Cardiac fibroblast (primary cell): ENCODE measurements at regions not wholly inside any gene's neighbourhood (a gene's known extent, or its start where the extent isn't known, plus 50 kb on each side); places are given as distances from the start of the nearest gene placed in this dataset.

Source experiments
- DNase-seq, 2 donors: peaks; one replicate each; pipeline versions ENCODE4 v3.0.0 to v3.0.0-alpha.2; 2010; ENCODE audit warnings: low read depth in 2 of 2
- H3K4me3 ChIP-seq, 2 donors: replicated peaks in 1 of 2; 1 replicate in 1 of 2; 2 replicates in 1 of 2; pipeline ENCODE4 v1.5.1; 2011; ENCODE audit warnings: low read depth in 2 of 2, low read length in 2 of 2, mild to moderate bottlenecking in 2 of 2, moderate library complexity in 1 of 2
- TF ChIP-seq, protein P1 (sequence below): IDR thresholded peaks from one replicate; pipeline ENCODE4 v1.5.1; 2011; ENCODE audit warnings: low read depth, mild to moderate bottlenecking, low read length, inconsistent platforms

DNA sequence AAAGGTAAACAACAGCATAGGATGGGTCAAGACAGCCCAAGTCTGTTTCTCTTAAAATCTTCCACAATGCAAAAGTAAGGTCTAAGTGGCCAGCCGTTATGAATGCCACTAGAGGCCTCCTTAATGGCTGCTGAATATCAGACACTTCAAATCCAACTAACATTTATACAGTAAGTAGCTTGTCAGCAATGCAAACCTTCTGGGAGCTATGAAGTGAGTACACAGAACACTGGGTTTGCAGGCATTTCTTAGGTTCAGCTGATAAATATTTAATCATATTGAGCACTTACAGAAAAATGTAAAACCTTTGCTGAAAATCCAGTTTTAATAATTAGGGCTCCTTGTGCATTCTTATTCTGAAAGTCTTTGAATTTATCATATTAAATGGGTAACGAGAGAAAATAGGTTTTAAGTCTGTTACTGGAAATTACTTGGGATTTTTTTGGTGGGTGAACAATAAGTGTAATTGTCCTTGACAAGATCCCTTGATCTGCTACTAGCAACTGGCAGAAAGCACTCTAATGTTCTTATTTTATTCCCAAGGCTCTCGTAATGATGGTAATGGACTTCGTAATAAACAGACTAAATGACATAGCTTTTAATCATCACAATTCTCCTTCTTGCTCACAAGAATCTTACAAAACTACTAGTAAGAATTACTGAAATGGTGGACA is 141.7 kb upstream of the GPR149 start:
- no peak for DNase-seq
- H3K4me3 ChIP-seq = no peak overlapping the region

DNA sequence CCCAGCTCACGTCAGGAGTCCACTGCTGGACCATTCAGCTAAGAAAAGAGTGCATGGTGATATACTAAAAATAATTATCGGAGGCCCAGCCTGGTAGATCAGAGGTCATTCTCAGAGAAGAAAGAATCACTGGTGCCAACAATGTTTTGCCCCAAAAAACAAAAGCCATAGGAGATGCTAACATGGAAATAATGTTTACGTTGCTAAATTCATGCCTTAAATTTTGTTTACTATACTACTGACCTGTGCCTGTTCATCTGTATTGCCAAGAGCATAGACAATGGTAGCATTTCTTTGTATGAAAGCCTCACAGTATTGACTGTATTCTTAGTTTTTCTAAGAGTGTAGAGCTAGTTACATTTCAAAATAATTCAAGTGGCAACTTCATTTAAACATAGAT is 138.1 kb upstream of the GPR149 start:
- TF ChIP-seq, protein P1, sequence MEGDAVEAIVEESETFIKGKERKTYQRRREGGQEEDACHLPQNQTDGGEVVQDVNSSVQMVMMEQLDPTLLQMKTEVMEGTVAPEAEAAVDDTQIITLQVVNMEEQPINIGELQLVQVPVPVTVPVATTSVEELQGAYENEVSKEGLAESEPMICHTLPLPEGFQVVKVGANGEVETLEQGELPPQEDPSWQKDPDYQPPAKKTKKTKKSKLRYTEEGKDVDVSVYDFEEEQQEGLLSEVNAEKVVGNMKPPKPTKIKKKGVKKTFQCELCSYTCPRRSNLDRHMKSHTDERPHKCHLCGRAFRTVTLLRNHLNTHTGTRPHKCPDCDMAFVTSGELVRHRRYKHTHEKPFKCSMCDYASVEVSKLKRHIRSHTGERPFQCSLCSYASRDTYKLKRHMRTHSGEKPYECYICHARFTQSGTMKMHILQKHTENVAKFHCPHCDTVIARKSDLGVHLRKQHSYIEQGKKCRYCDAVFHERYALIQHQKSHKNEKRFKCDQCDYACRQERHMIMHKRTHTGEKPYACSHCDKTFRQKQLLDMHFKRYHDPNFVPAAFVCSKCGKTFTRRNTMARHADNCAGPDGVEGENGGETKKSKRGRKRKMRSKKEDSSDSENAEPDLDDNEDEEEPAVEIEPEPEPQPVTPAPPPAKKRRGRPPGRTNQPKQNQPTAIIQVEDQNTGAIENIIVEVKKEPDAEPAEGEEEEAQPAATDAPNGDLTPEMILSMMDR = no peak
- no peak overlapping the region for H3K4me3 ChIP-seq
- DNase-seq = no peak

More for the DNA sequence above, 141.7 kb upstream of the GPR149 start:
- TF ChIP-seq, protein P1 = no peak

DNA sequence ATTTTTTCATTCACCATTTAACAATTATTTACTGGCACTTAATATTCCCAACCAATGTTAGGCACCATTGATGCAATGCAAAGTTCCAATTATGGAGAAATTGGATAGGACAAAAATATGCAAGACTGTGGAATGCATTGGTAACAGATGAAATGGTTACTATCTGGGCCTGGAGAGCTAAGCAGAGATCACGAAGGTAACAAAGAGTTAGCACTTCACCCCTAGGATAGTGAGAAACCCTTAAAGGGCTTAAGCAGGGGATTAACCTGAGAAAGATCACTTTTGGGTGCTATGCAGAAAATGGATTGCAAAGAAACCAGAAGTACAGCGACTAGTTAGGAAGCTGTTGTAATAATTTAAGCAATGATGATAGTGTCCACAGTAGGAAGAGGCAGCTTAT is 129.6 kb upstream of the GPR149 start:
- H3K4me3 ChIP-seq = no peak overlapping the region
- DNase-seq = no peak
- TF ChIP-seq, protein P1 = no peak

DNA sequence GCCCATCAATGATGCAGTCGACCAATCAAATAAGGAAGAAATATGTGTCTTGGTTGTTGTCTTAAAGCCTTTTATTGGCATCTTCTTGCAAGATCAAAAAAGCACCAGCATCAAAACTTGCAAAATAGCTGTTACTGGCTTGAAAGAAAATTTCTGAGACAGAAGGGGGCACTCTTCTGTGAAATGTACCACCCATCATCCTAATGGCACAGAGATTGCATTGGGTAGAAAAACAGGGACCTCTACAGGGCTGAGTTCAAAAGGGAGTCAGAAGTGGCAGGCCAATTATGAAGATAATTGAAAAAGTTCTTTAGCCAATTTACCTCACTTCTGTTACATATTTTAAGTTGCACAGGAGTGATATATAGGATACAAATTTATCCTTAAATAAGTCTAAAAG is 122.3 kb upstream of the GPR149 start:
- TF ChIP-seq, protein P1 = no peak
- no peak for DNase-seq
- H3K4me3 ChIP-seq = no peak overlapping the region

DNA sequence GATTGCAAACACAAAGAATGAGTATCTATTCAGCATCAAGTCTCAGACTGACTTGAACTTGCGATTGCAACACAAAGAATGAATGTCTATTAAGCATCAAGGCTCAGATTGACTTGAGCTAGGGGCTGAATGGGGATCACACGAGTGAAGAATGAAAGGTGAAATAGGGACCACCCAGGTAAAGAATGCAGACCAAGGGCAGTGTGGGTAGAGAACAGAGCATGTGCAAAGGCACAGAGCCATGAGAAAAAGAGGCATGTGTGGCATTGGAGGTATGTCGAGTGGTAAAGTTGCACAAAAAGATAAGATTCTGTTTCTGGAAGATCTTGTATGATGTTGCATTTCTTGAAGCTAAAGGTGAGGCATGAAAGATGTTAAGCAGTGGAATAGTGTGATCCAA is 119.4 kb upstream of the GPR149 start:
- TF ChIP-seq, protein P1 = no peak
- DNase-seq = no peak
- H3K4me3 ChIP-seq = no peak overlapping the region

DNA sequence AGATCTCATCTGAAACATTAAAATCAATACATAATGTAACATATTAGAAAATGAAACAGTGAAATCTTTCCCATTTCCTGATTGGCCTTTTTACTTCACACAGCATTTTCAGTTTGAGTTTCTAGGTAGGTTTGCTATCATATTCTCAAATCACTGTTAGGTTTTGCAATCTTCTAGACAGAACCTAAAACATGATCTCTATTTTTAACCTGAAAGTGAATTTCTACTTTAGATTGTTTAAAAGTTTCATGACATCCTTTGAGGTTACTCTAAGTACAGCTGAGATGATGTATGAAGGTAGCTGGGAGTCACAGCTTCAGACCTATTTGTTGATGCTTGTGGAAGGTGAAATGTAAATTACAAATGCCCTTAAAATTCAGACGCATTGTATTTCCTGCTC is 118.4 kb upstream of the GPR149 start:
- DNase-seq = no peak
- H3K4me3 ChIP-seq = no peak overlapping the region
- TF ChIP-seq, protein P1 = no peak

DNA sequence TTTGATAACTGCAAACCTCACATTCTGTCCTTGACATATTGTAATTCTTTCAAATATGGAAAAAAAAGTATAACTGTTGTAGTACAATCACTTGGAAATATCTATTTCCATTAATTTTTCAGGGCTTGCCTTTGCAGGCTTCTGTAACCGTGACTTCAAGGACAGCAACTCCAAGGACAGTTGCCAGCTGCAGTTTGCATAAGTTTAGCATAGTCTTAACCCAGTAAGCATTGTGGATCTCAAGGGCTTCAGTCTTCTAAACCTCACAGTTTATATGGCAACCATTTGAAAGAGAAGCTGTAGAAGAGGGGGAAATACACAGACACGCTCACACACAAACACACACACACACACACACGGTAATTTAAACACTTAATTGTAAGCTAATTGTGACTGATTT is 112.8 kb upstream of the GPR149 start:
- DNase-seq = no peak
- TF ChIP-seq, protein P1 = no peak
- no peak overlapping the region for H3K4me3 ChIP-seq
